Activated naive CD8-positive, alpha-beta T cell treated with anti-CD3 and anti-CD28 coated beads, Interleukin-2, amount 50 U/mL, for 16 hours (primary cell): ENCODE measurements at regions not wholly inside any gene's neighbourhood (a gene's known extent, or its start where the extent isn't known, plus 50 kb on each side); places are given as distances from the start of the nearest gene placed in this dataset.

ENCODE experiments used
- DNase-seq: peaks from one replicate; pipeline ENCODE4 v3.0.0-alpha.2; 2020; ENCODE audit warnings: low read depth, low spot score

- no peak for DNase-seq
These were observed 88.5 kb upstream of the HMCN1 start for GRCh38 chr1:185645686-185646085.

- no peak for DNase-seq
These were observed 89.0 kb upstream of the HMCN1 start for GRCh38 chr1:185645162-185645640.

- no peak for DNase-seq
These were observed 89.7 kb upstream of the HMCN1 start for GRCh38 chr1:185644531-185644930.

- DNase-seq = no peak
These were observed 97.3 kb upstream of the HMCN1 start for GRCh38 chr1:185636848-185637247.

GRCh38 chr1:185634704-185635103 lies 99.5 kb upstream of the HMCN1 start:
- DNase-seq = no peak

GRCh38 chr1:185632659-185633423 lies 101.3 kb upstream of the HMCN1 start:
- DNase-seq = no peak

- DNase-seq = no peak
These were observed 102.3 kb upstream of the HMCN1 start for GRCh38 chr1:185631843-185632242.

- no peak for DNase-seq
These were observed 106.3 kb upstream of the HMCN1 start for GRCh38 chr1:185627761-185628501.

GRCh38 chr1:185627171-185627570 lies 107.0 kb upstream of the HMCN1 start:
- DNase-seq = no peak

GRCh38 chr1:185626344-185626743 lies 107.8 kb upstream of the HMCN1 start:
- DNase-seq = no peak

- no peak for DNase-seq
These were observed 123.2 kb upstream of the HMCN1 start for GRCh38 chr1:185610954-185611353.

GRCh38 chr1:185608177-185608576 lies 126.0 kb upstream of the HMCN1 start:
- DNase-seq = no peak

GRCh38 chr1:185603158-185603557 lies 131.0 kb upstream of the HMCN1 start:
- DNase-seq = no peak

- DNase-seq = no peak
These were observed 133.0 kb upstream of the HMCN1 start for GRCh38 chr1:185601189-185601588.

- no peak for DNase-seq
These were observed 133.6 kb upstream of the HMCN1 start for GRCh38 chr1:185600641-185601040.

- no peak for DNase-seq
These were observed 135.9 kb upstream of the HMCN1 start for GRCh38 chr1:185598332-185598731.

GRCh38 chr1:185595835-185596667 lies 138.1 kb upstream of the HMCN1 start:
- DNase-seq = peak; percentile 2

- no peak for DNase-seq
These were observed 139.3 kb upstream of the HMCN1 start for GRCh38 chr1:185594786-185595410.

GRCh38 chr1:185593271-185593670 lies 140.9 kb upstream of the HMCN1 start:
- DNase-seq = no peak

GRCh38 chr1:185585770-185586169 lies 148.4 kb upstream of the HMCN1 start:
- no peak for DNase-seq

- DNase-seq = no peak
These were observed 152.0 kb upstream of the HMCN1 start for GRCh38 chr1:185581961-185582725.
